ENCODE measurements at regions not wholly inside any gene's neighbourhood (a gene's known extent, or its start where the extent isn't known, plus 50 kb on each side); places are given as distances from the start of the nearest gene placed in this dataset.

DNA sequence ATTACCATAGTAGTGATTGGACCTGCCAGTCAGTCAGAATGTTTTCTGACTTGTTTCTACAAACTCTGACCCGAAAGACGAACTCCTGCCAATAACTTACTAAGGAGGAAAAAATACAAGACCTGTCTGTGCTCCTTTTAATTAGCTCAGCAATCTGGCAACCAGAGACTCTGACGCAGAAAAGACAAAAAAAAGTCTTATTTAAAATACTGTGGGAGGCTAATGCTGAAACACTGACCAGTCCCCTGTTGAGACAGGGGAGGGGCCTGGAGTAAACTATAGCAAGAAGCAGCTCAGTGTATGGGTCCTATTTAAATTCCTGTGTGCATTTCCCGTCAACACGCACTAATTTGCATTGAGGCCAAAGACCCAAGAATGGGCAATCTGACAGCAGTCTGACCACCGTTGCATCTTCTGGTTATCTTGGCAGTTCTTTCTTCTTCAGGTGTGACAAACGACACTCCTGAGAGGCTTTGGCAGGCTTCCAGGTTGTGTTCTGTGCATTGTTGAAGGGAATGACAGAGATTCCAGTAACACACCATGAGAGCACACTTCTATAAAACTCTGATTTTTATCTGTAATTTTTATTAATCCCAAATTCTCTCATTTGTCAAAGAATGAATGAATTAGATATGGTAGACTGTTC lies 1114.3 kb downstream of the IGSF11 start:
- DNase-seq (ENCODE audit: low read depth, low spot score), result no peak

DNA sequence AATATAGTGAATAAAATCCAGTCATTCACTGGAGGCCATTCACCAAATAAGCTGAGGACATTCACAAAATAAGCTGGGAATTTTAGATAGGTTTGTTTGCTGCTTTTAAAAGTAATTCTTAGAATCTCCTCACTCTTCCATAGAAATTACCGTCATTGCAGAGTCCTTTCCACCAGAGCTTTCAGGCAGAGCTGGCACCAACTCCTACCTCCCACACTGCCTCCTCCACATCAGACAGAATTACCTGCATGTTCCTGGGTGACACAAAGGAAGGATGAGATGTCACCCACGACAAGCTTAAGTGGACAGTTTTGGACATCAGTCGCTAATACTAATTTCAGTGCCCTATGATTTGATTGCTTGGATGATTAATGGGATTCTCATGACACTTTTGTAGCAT lies 1113.2 kb downstream of the IGSF11 start:
- DNase-seq (ENCODE audit: low read depth, low spot score), result no peak
- H3K27ac ChIP-seq, result no peak overlapping the region

More for the DNA sequence above, 1114.3 kb downstream of the IGSF11 start:
- H3K27ac ChIP-seq, result no peak overlapping the region

DNA sequence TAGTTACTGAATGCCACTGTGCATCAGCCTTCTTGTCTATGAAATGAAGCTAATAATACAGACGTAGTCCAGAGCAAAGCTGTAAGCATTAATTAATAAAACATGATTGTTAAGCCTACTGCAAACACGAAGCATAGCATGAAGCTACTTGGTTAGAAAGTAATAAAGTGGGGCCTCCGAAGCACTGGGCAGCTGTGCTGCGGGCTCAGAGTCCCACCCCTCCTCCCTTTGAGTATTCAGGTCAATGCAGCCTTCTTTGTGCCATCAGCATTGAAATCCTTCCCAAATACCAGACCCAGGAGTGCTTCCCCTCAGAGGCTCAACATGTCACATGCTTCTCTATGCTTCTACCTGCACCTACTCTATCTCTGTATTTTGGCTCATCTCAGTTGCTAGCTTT lies 1112.6 kb downstream of the IGSF11 start:
- DNase-seq (ENCODE audit: low read depth, low spot score), result no peak
- H3K27ac ChIP-seq, result no peak overlapping the region

DNA sequence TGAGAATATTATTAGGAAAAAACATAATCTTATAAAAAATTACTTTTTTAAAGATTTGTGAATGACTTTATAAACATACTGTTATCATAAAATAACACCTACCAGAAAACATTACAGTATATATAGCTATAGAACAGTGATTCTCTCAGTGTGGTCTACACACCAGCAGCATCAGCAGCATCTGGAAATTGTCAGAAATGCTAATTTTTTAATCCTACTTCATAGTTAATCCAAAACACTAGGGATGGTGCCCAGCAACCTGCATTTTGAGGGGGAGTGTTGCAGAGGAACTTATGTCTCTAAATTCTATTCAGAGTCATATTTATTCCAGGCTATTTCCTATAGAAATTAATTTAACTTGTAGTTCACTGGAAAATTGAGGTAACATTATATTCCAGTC lies 1107.8 kb downstream of the IGSF11 start:
- no peak for DNase-seq (ENCODE audit: low read depth, low spot score)
- H3K27ac ChIP-seq, result no peak overlapping the region

DNA sequence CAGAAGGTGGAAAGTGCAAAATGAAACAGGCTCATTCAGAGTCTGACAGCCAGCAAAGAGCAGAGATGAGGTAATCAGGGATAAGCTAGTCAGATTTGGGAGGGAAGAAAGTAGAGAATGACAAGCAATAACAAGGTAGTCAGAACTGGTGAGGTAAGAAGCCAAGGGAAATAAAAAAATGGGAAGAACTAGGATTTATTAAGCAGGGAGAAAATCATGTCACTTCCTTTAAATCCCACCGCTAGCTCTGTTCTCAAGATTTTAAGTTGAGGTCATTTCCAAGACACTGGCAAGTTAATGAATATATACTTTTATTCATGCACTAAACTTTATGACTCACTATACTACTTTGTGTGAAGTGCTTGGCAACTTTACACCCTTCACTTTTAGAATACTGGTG lies 1106.8 kb downstream of the IGSF11 start:
- no peak for DNase-seq (ENCODE audit: low read depth, low spot score)

DNA sequence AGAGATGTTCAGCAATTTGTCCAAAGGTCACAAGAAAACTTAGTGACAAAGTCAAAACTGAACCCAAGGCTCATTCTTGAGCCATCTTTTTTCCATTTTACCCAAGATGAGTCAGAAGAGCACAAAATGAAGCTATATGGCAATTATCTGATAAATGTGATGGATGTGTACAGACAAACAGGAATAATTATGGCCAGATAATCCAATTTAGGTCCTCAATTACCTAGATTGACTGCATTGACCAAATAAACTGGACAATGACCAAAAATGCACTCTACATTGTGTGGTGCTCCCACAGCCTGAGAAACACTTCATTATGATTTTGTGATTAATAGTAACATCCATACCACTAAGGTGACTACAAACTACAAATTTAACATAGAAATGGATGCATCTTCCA lies 1105.8 kb downstream of the IGSF11 start:
- no peak for DNase-seq (ENCODE audit: low read depth, low spot score)
- H3K27ac ChIP-seq, result no peak overlapping the region

More for the DNA sequence above, 1106.8 kb downstream of the IGSF11 start:
- no peak overlapping the region for H3K27ac ChIP-seq

DNA sequence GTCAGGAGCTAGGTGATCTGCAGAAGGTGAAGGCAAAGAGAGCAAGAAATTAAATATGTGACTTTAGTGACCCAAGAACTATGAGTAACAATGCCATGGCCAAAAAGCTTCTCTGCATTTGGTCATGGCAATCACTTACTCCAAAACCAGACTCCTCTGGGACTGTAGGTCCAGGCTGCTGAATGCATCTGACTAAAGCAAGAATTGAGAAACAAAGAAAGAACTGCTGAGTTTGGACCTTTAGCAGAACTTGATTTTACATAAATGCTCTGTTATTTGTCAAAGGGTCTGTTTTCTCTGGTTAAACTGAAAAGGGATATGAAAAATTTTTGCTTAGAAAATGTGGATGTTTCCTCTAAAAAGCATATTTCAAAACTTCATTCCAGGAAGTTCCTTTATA lies 1102.2 kb downstream of the IGSF11 start:
- DNase-seq (ENCODE audit: low read depth, low spot score), result no peak
- H3K27ac ChIP-seq, result no peak overlapping the region

DNA sequence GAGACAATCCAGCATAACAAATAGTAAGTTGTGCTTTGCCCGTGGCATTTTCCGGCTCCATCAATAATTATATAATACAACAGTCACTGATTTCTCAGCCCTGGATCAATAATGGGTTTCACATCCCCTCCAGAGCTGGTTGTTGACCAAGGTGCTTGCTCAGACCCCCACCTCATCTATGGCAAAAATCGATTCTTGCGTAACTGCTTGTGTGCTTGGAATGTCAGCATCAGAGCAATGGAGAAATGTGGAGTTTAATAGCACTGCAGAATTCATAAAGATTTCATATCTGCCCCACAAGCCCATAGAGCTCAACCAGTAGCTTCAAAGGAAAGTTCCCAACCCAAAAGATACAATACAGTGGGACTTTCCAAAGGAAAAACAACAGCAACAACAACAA lies 1098.5 kb downstream of the IGSF11 start:
- no peak for DNase-seq (ENCODE audit: low read depth, low spot score)

DNA sequence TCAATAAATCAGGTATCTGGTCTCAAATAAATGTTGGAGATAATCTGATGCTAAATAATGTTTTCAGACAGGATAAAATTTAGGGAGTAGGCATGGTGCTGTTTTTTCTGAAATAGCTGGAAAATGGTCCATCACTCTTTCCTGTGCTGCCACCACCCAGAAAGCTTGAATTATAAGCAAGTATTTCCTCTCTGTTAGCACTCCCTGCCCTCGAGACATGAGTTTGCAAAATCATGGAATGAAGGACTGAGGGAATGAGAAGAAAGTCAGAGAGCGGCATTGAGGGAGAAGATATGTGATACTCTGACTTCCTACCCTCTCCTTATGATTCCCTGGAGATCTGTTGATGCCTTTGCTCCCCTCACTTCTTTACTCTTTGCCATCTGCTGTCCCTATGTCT lies 1095.7 kb downstream of the IGSF11 start:
- DNase-seq (ENCODE audit: low read depth, low spot score), result no peak
- no peak overlapping the region for H3K27ac ChIP-seq

More for the DNA sequence above, 1098.5 kb downstream of the IGSF11 start:
- H3K27ac ChIP-seq, result no peak overlapping the region

DNA sequence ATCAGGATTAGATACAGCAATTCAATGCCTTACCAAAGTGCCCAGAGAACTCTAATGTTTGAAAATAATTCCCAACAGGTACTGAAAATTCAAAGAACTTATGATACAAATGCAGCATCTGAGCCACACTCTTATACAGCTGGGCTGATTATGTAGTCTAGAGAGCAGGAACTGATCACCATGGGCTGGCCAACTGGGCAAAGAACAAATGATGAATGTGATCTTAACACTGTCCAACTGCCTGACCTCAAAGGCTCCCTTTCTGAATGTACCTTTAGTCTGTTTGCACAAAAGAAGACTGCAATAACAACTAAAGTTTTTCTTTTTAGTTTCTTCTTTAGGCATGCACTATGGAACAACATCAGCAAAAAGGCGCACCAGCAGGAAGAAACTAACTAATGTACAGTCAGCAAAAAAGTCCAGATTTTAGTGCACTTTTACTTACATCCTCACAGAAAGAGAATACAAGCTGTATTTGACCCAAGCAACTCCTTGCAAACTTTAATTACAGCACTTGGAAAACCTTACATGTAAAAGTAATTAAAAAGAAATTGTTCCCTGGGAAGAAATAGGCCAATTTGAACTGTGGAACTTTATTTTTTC lies 1095.1 kb downstream of the IGSF11 start:
- H3K27ac ChIP-seq, result no peak overlapping the region
- no peak for DNase-seq (ENCODE audit: low read depth, low spot score)

DNA sequence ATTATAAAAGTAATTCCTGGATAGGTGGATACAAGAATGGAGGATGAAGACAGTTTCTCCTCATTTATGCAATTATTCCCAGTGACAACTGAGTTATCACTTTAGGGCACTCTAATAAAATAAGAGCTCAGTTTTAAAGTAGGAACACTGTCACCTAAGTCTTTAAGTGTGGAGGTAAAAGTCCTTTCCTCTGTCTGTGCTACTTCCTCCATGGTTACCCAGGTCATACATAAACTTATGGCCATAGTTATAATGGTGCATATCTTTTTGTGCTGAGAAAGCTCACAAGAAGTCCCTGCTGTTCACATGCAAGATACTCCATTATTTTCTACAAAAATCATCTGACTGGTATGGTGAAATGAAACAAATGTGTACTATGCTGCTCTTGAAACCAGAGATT lies 1093.6 kb downstream of the IGSF11 start:
- DNase-seq (ENCODE audit: low read depth, low spot score), result no peak
- H3K27ac ChIP-seq, result no peak overlapping the region

DNA sequence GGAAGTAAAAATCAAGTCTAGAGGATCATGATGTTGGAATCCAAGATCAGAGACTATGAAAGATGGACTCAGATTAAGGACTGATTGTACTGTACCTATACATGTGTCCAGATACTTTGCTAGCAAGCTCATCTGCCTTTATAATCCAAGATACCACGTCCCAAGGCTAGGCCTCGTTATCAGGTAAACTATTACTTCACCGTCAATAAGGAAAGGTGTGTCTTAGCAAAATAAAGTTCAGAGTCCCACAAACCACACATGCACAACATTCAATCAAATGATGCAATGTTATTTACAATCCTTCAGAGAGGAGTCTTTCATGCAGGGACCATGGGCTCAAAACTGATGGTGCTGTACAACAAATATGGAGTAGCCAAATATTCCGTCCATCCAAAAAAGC lies 1092.9 kb downstream of the IGSF11 start:
- H3K27ac ChIP-seq, result no peak overlapping the region
- no peak for DNase-seq (ENCODE audit: low read depth, low spot score)

DNA sequence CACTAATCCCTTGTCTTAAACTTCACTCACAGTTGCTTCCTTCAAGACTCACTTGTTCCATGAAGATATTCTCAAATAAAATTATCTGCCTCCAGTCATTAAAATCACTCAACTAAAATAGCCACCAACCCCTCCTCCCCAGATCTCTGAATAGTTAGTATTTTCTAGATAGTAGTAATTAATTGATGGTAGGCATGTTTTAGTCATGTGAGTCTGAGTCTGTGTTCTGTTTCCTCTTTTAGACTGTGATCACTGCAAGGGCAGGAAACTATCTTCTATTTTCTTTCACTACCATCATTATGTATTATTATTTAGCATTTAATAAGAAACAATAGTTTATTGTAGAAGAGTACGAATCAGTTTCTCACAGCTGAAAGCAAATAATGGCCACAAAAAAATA lies 1080.5 kb downstream of the IGSF11 start:
- no peak for DNase-seq (ENCODE audit: low read depth, low spot score)
- H3K27ac ChIP-seq, result no peak overlapping the region

DNA sequence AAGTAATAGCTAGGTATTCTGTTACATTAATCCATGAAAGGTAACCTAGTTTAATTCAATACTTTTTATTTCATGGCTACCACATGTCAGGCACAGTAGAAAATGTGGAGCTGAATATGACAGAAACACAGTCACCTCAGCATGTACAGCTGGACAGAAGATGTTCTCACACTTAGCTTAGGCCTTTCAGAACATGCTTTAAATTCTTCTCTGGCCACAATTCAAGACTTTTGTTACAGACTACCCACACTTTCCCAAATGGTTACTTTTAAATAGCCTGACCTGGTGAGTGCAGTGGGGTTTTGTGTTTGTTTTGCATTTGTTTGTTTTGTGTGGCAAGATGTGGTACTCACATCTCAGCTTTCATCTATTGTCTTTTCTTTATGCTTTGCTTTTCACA lies 1079.5 kb downstream of the IGSF11 start:
- no peak overlapping the region for H3K27ac ChIP-seq
- DNase-seq (ENCODE audit: low read depth, low spot score), result no peak

DNA sequence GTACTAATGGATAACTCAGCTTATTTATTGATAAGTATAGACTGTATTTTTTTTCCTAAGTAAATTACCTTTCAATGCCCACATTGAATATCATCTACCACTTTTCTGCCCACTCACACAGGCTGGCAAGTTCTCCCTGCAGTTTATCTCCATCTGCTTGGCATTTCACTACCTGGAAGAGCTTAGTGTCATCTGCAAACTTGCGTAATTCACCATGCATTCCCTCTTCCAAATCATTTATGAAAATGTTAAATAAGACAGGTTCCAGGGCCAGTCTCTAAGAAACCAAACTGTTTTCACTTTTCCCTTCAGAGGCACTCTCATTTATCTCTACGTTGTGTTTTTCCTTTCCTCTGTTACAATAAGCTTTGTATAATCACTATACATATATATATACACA lies 1076.6 kb downstream of the IGSF11 start:
- no peak overlapping the region for H3K27ac ChIP-seq
- no peak for DNase-seq (ENCODE audit: low read depth, low spot score)

DNA sequence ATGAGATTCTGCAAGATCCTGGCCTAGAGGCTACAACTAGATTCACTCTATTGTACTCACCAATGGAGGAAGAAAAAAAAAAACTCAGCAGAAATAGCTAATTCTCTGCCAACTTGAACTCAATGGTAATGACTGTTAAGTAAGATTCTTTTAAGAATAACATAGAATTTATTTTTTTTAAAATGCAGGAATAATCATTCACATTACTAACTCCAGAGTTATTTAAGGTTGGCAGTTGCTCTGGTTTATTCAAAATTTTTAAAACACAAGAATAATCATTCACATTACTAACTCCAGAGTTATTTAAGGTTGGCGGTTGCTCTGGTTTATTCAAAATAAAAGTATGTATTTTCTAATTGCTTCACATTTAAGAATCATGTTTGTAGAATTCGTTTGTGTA lies 1071.9 kb downstream of the IGSF11 start:
- no peak for DNase-seq (ENCODE audit: low read depth, low spot score)
- no peak overlapping the region for H3K27ac ChIP-seq

DNA sequence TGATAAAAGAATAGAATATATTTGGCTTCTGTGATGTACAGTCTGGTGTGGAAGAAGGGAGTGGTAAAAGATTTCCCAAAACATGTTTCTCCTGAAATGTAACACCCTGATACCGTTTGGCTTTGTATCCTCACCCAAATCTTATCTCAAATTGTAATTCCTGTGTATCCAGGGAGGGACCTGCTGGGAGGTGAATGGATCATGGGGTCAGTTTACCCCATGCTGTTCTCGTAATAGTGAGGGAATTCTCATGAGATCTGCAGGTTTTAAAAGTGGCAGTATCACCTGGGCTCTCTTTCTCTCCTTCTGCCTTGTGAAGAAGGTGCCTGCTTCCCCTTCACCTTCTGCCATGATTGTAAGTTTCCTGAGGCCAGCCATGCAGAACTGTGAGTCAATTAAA lies 1070.8 kb downstream of the IGSF11 start:
- no peak for DNase-seq (ENCODE audit: low read depth, low spot score)
- H3K27ac ChIP-seq, result no peak overlapping the region

DNA sequence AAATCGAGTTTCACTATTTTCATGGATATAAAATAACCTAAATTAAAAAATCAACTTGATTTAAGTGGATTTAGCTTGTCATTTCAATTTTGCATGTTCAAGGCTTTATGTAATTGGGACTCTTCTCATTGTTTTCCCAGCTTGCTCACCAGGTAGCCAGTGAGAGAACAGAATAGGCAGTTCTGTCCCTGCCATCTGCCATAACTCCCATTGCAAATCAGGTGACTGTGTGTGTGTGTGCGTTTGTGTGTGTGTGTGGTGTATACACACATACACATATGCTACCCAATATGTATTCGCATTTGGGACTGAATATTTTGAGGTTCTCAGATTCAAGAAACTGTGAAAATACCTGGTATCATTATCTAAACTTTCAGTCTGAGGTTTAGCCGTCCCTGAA lies 1069.8 kb downstream of the IGSF11 start:
- DNase-seq (ENCODE audit: low read depth, low spot score), result no peak
- H3K27ac ChIP-seq, result no peak overlapping the region

DNA sequence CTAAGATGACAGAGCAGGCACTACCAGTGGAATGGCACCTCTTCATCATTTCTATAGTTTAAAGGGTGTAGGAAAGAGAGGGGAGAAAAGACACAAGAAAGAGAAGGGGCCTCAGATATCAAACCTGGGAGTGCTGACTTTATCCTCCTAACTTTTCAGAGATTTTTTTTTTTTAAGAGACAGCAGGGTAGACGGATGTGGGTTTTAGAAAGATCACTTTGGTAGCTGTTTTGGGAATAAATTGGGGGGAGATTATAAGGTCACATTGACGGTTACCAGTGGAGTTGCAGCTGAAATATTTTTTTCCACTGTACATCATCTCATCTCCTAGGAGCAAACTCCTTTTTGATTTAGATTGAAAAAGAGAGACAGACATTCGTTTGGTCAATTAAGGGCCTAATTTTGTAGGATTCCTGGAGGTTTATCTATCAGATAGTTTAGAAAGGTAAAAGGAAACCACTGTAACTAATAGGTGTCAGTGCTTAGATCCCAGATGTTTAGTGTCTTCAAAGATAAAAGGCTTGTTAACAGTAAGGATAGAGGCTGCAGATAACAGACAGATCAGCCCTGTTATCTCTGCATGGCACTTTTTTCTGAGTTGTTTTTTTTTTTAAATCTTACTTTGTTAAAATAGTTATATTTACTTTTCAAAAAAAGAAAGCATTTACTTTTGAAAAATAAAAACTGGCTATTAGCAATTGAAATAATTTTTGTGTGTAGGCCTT lies 1057.0 kb downstream of the IGSF11 start:
- H3K27ac ChIP-seq, result no peak overlapping the region
- no peak for DNase-seq (ENCODE audit: low read depth, low spot score)

DNA sequence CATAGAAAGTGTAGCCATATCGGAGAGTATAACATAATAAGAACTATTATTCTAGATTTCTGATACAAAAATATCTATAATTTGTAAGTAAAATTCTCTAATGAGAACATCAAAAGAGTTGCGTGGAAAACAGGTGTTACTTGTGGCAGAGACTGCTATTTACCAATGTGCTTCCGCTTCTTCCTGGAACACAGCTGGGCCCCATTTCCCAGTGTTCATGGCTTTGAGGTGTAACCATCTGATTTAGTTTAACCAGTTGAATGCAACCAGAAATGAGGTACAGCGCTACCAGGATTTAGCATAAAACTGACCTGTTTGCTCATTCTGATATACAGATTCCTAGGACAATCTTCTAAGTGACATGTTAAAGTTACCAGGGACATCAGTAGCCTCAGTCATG lies 1055.2 kb downstream of the IGSF11 start:
- no peak for DNase-seq (ENCODE audit: low read depth, low spot score)
- H3K27ac ChIP-seq, result no peak overlapping the region

DNA sequence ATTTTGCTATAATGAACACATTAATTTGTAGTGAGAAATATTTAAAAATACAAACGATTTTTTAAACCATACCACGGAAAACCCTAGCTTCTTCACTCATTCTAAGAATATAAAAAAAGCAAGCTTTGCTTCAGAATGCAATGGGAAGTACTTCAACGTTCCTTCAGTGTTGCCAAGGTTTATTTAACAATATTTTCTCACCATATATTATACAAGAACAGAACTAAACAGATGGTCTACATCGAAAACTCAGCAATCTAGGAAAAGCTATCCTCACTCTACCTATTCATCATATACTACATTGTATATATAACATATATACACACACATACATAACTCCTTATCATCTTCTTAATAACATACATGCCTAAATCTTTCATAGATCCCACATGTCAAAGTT lies 1047.4 kb downstream of the IGSF11 start:
- DNase-seq (ENCODE audit: low read depth, low spot score), result no peak
- no peak overlapping the region for H3K27ac ChIP-seq

DNA sequence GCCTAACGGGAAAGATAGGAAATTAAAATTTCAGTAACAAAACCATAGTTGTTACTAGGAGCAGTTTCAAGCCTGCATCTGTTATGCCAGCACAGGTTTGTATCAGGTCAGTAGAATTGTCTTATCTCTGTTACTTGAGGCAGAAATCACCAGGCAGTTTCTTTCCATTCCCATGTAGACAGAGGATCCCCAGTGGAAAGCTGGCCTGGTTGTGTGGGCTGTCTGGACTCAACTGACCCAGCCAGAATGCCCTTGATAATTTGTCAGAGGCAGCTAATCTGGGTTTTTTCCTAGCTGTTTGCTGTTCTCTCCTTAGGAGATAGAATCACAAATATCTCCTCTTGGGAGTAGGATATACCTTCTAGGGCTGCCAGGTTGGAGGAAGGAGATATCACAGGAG lies 1044.7 kb downstream of the IGSF11 start:
- DNase-seq (ENCODE audit: low read depth, low spot score), result no peak
- no peak overlapping the region for H3K27ac ChIP-seq

Data from epithelial cell of prostate (primary cell).